Nephron (organoid): ENCODE measurements at regions not wholly inside any gene's neighbourhood (a gene's known extent, or its start where the extent isn't known, plus 50 kb on each side); places are given as distances from the start of the nearest gene placed in this dataset.
"Not testable (repeated sequence)": the region's sequence is repeated elsewhere in the genome, so short reads cannot be mapped to it uniquely, and the experiment has no call there.

Source experiments
- H3K27ac Mint-ChIP-seq, 3 experiments: 2 replicates each; pipeline ENCODE4 v1.8.0; 2020; ENCODE audit warnings: mixed read lengths in 3 of 3, mild to moderate bottlenecking in 2 of 3, moderate library complexity in 1 of 3
- H3K27me3 Mint-ChIP-seq: 2 replicates; pipeline ENCODE4 v1.8.0; 2021; ENCODE audit warnings: low read depth, mild to moderate bottlenecking, moderate library complexity, mixed read lengths
- H3K36me3 Mint-ChIP-seq: 2 replicates; pipeline ENCODE4 v1.8.0; 2020; ENCODE audit warnings: low read depth, mixed read lengths
- H3K4me1 Mint-ChIP-seq: 2 replicates; pipeline ENCODE4 v1.8.0; 2020; ENCODE audit warnings: mixed read lengths
- H3K4me3 Mint-ChIP-seq, 3 experiments: 2 replicates each; pipeline ENCODE4 v1.8.0; 2020; ENCODE audit warnings: mild to moderate bottlenecking in 3 of 3, mixed read lengths in 3 of 3, moderate library complexity in 2 of 3
- H3K9me3 Mint-ChIP-seq: 2 replicates; pipeline ENCODE4 v1.8.0; 2020; ENCODE audit warnings: mixed read lengths
- TF ChIP-seq, protein P1 (sequence below), 3 experiments: fragments of 200-600 bp; sonication (generic); IDR thresholded peaks; one replicate each; pipeline ENCODE4 v1.5.0; 2021; ENCODE audit warnings: antibody characterized with exemption in 3 of 3; ENCODE audit not compliant: unreplicated experiment in 3 of 3

DNA sequence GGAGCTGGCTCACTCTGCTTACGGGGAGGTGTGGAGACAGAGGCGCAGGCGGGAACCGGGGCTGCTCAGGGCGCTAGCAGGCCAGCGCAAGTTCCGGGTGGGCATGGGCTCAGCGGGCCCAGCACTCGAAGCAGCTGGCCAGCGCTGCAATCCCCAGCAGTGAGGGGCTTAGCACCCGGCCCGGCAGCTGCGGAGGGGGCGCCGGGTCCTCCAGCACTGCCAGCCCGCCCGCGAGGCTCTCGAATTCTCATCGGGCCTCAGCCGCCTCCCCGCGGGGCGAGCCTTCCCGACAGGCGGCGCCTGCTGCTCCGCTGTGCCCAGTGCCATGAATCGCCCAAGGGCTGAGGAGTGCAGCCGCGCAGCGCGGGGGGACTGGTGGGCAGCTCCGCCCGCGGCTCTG, 78.6 kb upstream of the MITF start:
- Mint-ChIP-seq H3K9me3 (peaks cover 5% of the 10 kb centered on the region), H3K4me1 (peaks cover 23% of the 10 kb centered on the region), H3K27ac (no peak overlapping the region), H3K36me3 (no peaks in the 10 kb centered on the region), H3K4me3 (no peak overlapping the region), H3K27me3 (peaks cover 7% of the 10 kb centered on the region)
- TF ChIP-seq, protein P1, sequence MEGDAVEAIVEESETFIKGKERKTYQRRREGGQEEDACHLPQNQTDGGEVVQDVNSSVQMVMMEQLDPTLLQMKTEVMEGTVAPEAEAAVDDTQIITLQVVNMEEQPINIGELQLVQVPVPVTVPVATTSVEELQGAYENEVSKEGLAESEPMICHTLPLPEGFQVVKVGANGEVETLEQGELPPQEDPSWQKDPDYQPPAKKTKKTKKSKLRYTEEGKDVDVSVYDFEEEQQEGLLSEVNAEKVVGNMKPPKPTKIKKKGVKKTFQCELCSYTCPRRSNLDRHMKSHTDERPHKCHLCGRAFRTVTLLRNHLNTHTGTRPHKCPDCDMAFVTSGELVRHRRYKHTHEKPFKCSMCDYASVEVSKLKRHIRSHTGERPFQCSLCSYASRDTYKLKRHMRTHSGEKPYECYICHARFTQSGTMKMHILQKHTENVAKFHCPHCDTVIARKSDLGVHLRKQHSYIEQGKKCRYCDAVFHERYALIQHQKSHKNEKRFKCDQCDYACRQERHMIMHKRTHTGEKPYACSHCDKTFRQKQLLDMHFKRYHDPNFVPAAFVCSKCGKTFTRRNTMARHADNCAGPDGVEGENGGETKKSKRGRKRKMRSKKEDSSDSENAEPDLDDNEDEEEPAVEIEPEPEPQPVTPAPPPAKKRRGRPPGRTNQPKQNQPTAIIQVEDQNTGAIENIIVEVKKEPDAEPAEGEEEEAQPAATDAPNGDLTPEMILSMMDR (IDR thresholded peaks at IDR 0.05; ENCODE audit: unreplicated experiment in 3 of 3), result no peak

DNA sequence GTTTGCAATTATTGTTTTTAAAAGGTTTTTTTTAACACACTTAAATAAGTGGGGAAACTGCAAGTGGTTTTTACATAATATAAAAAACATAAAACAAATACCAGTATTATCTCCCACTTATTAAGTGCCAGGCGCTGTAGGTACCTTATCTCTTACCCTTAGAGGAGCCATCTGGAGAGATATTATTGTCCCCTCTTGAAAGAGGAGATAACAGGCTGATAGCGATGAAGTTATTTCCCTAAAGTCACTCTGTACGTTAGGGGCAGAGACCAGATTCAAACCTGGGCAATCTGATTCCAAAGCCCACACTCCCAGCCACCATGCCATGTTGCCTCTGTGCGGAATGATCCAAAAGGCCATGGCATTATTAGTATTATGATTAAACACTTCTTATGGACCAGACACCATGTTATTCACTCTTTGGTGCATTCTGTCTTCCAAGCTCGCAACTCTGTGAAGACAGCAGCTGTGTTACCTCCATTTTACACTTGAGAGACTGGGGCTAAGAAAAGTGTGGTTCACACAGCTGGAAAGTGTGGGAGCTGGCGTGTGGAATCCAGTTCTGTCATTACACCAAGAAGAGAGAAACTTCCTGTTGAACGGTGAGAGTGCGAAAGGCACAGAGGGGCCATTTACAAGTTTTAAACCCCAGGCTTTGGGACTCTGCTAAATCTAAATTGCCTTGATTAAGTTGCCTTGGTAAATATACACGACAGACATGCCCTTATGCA, 79.9 kb upstream of the MITF start:
- Mint-ChIP-seq H3K9me3 (peaks cover 5% of the 10 kb centered on the region), H3K4me1 (peaks cover 10% of the 10 kb centered on the region), H3K27me3 (peaks cover 7% of the 10 kb centered on the region), H3K4me3 (no peak overlapping the region), H3K27ac (no peak overlapping the region), H3K36me3 (no peaks in the 10 kb centered on the region)
- TF ChIP-seq, protein P1 (IDR thresholded peaks at IDR 0.05; ENCODE audit: unreplicated experiment in 3 of 3), result no peak

DNA sequence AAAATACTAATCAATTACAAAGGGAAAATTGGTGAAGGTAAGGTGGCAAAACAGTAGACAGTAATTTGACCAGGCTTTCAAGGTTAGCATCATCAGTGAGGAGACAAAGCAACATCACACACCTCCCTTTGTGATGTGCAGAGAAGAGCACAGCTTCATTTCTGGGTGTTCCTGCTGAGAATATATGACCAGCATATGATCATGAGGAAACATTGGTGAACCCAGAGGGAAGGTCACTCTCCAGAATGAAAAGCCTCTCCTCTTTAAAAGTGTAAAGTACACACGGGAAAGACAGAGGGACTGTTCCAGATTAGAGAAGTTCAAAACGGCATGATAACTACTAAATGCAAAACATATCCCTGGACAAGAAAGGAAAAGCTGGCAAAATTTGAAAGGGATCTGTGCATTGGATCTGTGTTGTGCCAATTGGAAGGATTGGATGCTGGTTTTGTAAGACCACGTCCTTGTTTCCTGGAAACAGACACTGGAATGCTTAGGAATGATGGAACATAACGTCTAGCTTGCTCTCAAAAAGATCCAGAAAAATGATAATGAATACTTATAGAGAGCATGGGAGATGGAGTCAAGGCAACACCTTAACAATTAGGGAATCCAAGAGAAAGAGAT, 80.6 kb upstream of the MITF start:
- H3K27ac Mint-ChIP-seq, result no peak overlapping the region
- no peaks in the 10 kb centered on the region for H3K36me3 Mint-ChIP-seq
- peaks cover 7% of the 10 kb centered on the region for H3K27me3 Mint-ChIP-seq
- H3K9me3 Mint-ChIP-seq, result peaks cover 5% of the 10 kb centered on the region
- H3K4me1 Mint-ChIP-seq, result peaks cover 6% of the 10 kb centered on the region
- no peak overlapping the region for H3K4me3 Mint-ChIP-seq
- TF ChIP-seq, protein P1 (IDR thresholded peaks at IDR 0.05; ENCODE audit: unreplicated experiment in 3 of 3), result no peak

DNA sequence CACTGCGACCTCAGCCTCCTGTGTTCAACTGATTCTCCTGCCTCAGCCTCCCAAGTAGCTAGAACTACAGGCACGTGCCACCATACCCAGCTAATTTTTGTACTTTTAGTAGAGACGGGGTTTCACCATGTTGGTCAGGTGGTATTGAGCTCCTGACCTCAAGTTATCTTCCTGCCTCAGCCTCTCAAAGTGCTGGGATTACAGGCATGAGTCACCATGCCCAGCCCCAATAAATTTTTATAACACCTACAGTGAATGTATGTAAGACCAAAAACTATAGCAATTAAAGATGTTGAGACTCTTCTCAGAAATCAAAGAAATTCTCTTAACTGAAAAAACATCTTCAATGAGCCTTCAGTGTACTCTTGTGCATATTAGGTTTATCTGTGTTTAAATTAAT, 82.2 kb upstream of the MITF start:
- not testable (repeated sequence) for H3K36me3 Mint-ChIP-seq, H3K4me3 Mint-ChIP-seq, H3K4me1 Mint-ChIP-seq, H3K27me3 Mint-ChIP-seq, H3K9me3 Mint-ChIP-seq, H3K27ac Mint-ChIP-seq

DNA sequence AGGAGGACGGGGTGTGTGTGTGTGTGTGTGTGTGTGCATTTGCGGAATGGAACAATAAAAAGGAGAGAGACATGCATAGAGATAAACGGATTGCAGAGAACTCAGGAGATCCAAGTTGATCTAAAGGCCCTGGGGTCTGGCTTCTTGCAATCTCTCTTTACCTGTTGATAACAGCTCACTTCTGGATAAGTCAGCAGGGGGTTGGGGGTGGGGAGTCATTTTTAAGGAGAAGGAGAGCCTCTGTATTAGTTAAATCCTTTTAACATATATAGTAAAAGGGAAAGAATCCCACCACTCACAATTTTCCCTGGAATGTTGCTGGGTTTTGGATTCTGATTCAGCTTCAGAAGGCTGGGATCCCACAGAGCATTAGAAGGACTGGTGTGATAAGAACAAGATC, 87.5 kb upstream of the MITF start:
- no peaks in the 10 kb centered on the region for H3K36me3 Mint-ChIP-seq
- no peaks in the 10 kb centered on the region for H3K27me3 Mint-ChIP-seq
- no peak overlapping the region for H3K4me3 Mint-ChIP-seq
- TF ChIP-seq, protein P1 (IDR thresholded peaks at IDR 0.05; ENCODE audit: unreplicated experiment in 3 of 3), result no peak
- H3K27ac Mint-ChIP-seq, result no peak overlapping the region
- H3K9me3 Mint-ChIP-seq, result no peaks in the 10 kb centered on the region
- H3K4me1 Mint-ChIP-seq, result peaks cover 2% of the 10 kb centered on the region

DNA sequence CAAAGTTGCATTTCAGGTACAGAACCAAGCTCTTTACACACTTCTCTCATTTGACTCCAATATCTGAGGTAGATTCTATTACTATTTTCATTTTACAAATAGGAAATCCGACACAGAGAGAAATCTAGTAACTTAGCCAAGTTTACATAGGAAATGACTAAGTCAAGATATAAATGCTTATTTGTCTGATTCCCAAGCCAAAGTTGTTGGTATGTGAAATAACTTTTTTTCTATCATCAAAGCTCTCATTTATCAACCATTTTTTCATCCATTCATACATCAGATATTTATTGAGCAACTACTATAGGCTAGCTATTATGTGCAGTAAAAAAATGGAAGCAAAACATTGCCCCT, 89.2 kb upstream of the MITF start:
- Mint-ChIP-seq H3K27ac (no peak overlapping the region), H3K27me3 (no peaks in the 10 kb centered on the region), H3K4me1 (peaks cover 4% of the 10 kb centered on the region), H3K4me3 (no peak overlapping the region), H3K36me3 (no peaks in the 10 kb centered on the region), H3K9me3 (no peaks in the 10 kb centered on the region)
- TF ChIP-seq, protein P1 (IDR thresholded peaks at IDR 0.05; ENCODE audit: unreplicated experiment in 3 of 3), result no peak
